KMS-11 (cell line): ENCODE measurements at regions not wholly inside any gene's neighbourhood (a gene's known extent, or its start where the extent isn't known, plus 50 kb on each side); places are given as distances from the start of the nearest gene placed in this dataset.

ENCODE experiments used
- H2AFZ ChIP-seq: fragments of 200-600 bp; sonication (generic); 2 replicates; pipeline ENCODE4 v1.6.1; 2016; ENCODE audit warnings: antibody characterized with exemption, mixed run types, low read depth
- H3K27ac ChIP-seq: fragments of 200-600 bp; sonication (generic); 2 replicates; pipeline ENCODE4 v1.6.1; 2016; ENCODE audit warnings: mild to moderate bottlenecking, mixed run types
- H3K27me3 ChIP-seq: fragments of 200-600 bp; sonication (generic); 2 replicates; pipeline ENCODE4 v1.6.1; 2017; ENCODE audit warnings: mild to moderate bottlenecking, low read depth, mixed run types, moderate library complexity; ENCODE audit not compliant: insufficient read depth
- H3K36me3 ChIP-seq: fragments of 200-600 bp; sonication (generic); 2 replicates; pipeline ENCODE4 v1.6.1; 2017; ENCODE audit warnings: mild to moderate bottlenecking, mixed run types; ENCODE audit not compliant: insufficient read depth
- H3K4me1 ChIP-seq: fragments of 200-600 bp; sonication (generic); 2 replicates; pipeline ENCODE4 v1.6.1; 2016; ENCODE audit warnings: mild to moderate bottlenecking, low read depth, mixed run types; ENCODE audit not compliant: poor library complexity, severe bottlenecking
- H3K4me2 ChIP-seq: fragments of 200-600 bp; sonication (generic); 2 replicates; pipeline ENCODE4 v1.7.0; 2016; ENCODE audit warnings: mild to moderate bottlenecking, mixed run types
- H3K4me3 ChIP-seq: fragments of 200-600 bp; sonication (generic); IDR thresholded peaks from 2 replicates; pipeline ENCODE4 v1.6.1; 2017; ENCODE audit warnings: low read depth, low read length, mixed read lengths; ENCODE audit not compliant: insufficient read depth
- H3K79me2 ChIP-seq: fragments of 200-600 bp; sonication (generic); 2 replicates; pipeline ENCODE4 v1.6.1; 2016; ENCODE audit warnings: low read depth, mixed run types; ENCODE audit not compliant: insufficient read depth
- H3K9ac ChIP-seq: fragments of 200-600 bp; sonication (generic); 2 replicates; pipeline ENCODE4 v1.6.1; 2016; ENCODE audit warnings: mild to moderate bottlenecking, mixed run types
- H4K20me1 ChIP-seq: fragments of 200-600 bp; sonication (generic); 2 replicates; pipeline ENCODE4 v1.6.1; 2016; ENCODE audit warnings: mild to moderate bottlenecking, mixed run types; ENCODE audit not compliant: insufficient read depth
- TF ChIP-seq, protein P1 (sequence below): fragments of 200-600 bp; sonication (generic); conservative IDR thresholded peaks from 2 replicates; pipeline ENCODE4 v1.6.1; 2017; ENCODE audit warnings: low read depth, mild to moderate bottlenecking, antibody characterized with exemption, low read length, moderate library complexity, mixed read lengths

DNA sequence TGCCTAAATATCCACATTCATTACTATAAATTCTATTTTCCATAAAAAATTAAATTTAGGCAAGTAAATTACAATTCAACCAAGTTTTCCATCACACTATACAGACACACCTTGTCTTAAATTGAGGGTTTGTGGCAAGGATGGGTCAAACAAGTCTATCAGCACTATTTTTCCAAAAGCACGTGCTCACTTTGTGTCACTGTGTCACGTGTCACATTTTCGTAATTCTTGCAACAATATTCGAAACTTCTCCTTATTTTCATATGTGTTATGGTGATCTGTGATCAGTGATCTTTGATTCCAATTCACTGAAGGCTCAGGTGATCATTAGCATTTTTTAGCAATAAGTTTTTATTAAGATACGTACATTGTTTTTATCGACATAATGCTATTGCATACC lies 323.3 kb upstream of the CNTN4 start:
- no peak overlapping the region for H2AFZ ChIP-seq
- no peaks in the 10 kb centered on the region for H3K27me3 ChIP-seq
- no peak overlapping the region for H3K27ac ChIP-seq
- no peaks in the 10 kb centered on the region for H3K36me3 ChIP-seq
- H3K79me2 ChIP-seq, result no peaks in the 10 kb centered on the region
- no peak overlapping the region for H3K4me3 ChIP-seq
- H3K9ac ChIP-seq, result no peak overlapping the region
- no peaks in the 10 kb centered on the region for H4K20me1 ChIP-seq
- TF ChIP-seq, protein P1, sequence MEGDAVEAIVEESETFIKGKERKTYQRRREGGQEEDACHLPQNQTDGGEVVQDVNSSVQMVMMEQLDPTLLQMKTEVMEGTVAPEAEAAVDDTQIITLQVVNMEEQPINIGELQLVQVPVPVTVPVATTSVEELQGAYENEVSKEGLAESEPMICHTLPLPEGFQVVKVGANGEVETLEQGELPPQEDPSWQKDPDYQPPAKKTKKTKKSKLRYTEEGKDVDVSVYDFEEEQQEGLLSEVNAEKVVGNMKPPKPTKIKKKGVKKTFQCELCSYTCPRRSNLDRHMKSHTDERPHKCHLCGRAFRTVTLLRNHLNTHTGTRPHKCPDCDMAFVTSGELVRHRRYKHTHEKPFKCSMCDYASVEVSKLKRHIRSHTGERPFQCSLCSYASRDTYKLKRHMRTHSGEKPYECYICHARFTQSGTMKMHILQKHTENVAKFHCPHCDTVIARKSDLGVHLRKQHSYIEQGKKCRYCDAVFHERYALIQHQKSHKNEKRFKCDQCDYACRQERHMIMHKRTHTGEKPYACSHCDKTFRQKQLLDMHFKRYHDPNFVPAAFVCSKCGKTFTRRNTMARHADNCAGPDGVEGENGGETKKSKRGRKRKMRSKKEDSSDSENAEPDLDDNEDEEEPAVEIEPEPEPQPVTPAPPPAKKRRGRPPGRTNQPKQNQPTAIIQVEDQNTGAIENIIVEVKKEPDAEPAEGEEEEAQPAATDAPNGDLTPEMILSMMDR, result no peak
- no peak overlapping the region for H3K4me2 ChIP-seq
- no peaks in the 10 kb centered on the region for H3K4me1 ChIP-seq

DNA sequence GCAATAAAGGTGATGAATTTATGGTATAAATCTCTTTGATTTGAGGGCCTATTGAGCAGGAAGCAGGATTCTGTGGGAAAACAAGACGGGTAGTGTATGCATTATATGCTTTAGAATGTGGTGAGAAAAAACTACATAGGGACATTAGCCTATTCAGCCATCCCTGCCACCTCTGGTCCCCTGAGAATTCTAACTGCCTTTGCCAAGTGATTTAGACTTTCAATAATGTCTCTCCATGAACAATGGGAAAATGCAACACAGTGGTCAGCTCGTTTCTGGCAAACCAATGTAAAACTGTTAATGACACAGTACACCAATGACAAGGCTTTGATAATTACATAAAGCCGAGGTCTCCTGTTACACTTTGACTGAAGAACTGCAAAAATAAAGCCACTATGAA lies 314.7 kb upstream of the CNTN4 start:
- Histone ChIP-seq H4K20me1 (no peaks in the 10 kb centered on the region), H3K27me3 (no peaks in the 10 kb centered on the region), H3K4me1 (no peaks in the 10 kb centered on the region), H3K4me2 (no peak overlapping the region), H3K4me3 (no peak overlapping the region), H3K9ac (no peak overlapping the region), H2AFZ (no peak overlapping the region), H3K27ac (no peak overlapping the region), H3K79me2 (no peaks in the 10 kb centered on the region), H3K36me3 (no peaks in the 10 kb centered on the region)
- TF ChIP-seq, protein P1, result no peak

DNA sequence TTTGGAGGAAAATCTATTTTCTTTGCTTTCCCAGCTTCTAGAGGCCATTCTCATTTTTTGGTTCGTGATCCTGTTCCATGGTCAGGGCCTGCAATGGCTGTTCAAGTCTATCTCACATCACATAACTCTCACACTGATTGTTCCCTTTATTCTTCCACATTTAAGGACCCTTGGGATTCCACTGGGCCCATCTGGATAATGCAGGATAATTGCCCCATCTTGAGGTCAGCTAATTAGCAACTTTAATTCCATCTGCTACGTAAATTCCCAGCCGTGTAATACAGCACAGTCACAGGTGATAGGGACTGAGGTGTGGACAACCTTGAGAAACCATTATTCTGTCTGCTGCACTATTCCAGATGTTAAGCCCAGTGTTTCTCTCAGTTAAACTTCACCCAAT lies 311.6 kb upstream of the CNTN4 start:
- H4K20me1 ChIP-seq, result no peaks in the 10 kb centered on the region
- H3K27ac ChIP-seq, result no peak overlapping the region
- H2AFZ ChIP-seq, result no peak overlapping the region
- H3K9ac ChIP-seq, result no peak overlapping the region
- TF ChIP-seq, protein P1, result no peak
- H3K4me1 ChIP-seq, result no peaks in the 10 kb centered on the region
- H3K79me2 ChIP-seq, result no peaks in the 10 kb centered on the region
- H3K4me2 ChIP-seq, result no peak overlapping the region
- H3K36me3 ChIP-seq, result no peaks in the 10 kb centered on the region
- no peaks in the 10 kb centered on the region for H3K27me3 ChIP-seq
- H3K4me3 ChIP-seq, result no peak overlapping the region

DNA sequence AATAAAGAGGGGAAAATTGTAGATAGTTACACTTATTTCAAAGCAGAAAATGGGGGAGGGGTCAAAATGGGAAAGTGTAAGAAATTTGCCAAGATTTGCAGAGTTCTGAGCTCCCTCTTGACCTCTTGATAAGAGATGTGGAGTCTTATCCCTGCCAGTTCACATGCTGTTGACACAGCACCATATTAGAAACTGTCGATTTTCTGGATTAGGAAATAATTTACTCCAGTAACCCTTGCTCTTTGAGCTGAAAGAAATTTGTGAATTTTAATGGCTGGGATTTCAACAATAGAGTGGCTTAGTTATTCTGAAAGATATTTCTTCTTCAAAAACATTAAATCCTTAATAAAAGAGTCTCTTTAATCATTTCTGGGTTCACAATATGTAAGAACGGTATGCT lies 306.2 kb upstream of the CNTN4 start:
- H3K27ac ChIP-seq, result no peak overlapping the region
- H4K20me1 ChIP-seq, result no peaks in the 10 kb centered on the region
- H3K27me3 ChIP-seq, result no peaks in the 10 kb centered on the region
- no peak overlapping the region for H3K9ac ChIP-seq
- TF ChIP-seq, protein P1, result no peak
- H3K4me1 ChIP-seq, result no peaks in the 10 kb centered on the region
- no peak overlapping the region for H3K4me2 ChIP-seq
- no peaks in the 10 kb centered on the region for H3K79me2 ChIP-seq
- H2AFZ ChIP-seq, result no peak overlapping the region
- H3K36me3 ChIP-seq, result no peaks in the 10 kb centered on the region
- H3K4me3 ChIP-seq, result no peak overlapping the region
